Endodermal cell (in vitro differentiated cells): ENCODE measurements at regions not wholly inside any gene's neighbourhood (a gene's known extent, or its start where the extent isn't known, plus 50 kb on each side); places are given as distances from the start of the nearest gene placed in this dataset.

Experiments
- DNase-seq: peaks from one replicate; pipeline ENCODE4 v3.0.0-alpha.2; 2017
- H3K27ac ChIP-seq: 2 replicates; pipeline ENCODE4 v1.5.1; 2013; ENCODE audit warnings: mild to moderate bottlenecking, low read depth, low read length, moderate library complexity
- H3K27me3 ChIP-seq: 2 replicates; pipeline ENCODE4 v1.6.1; 2013; ENCODE audit warnings: mild to moderate bottlenecking, low read length, moderate library complexity; ENCODE audit not compliant: insufficient read depth, control insufficient read depth, poor library complexity, severe bottlenecking
- H3K36me3 ChIP-seq: 2 replicates; pipeline ENCODE4 v1.7.0; 2013; ENCODE audit warnings: mild to moderate bottlenecking, low read length, moderate library complexity; ENCODE audit not compliant: control insufficient read depth, insufficient read depth
- H3K4me1 ChIP-seq: one replicate; pipeline ENCODE4 v1.7.0; 2013; ENCODE audit warnings: low read length; ENCODE audit not compliant: control insufficient read depth, insufficient read depth
- H3K4me3 ChIP-seq: 2 replicates; pipeline ENCODE4 v1.5.1; 2013; ENCODE audit warnings: mild to moderate bottlenecking, low read length, moderate library complexity
- H3K9ac ChIP-seq: 2 replicates; pipeline ENCODE4 v1.6.1; 2013; ENCODE audit warnings: mild to moderate bottlenecking, low read length, moderate library complexity; ENCODE audit not compliant: poor library complexity, severe bottlenecking; ENCODE audit errors: extremely low read depth
- H3K9me3 ChIP-seq: 2 replicates; pipeline ENCODE4 v1.6.1; 2013; ENCODE audit warnings: mild to moderate bottlenecking, low read length, moderate library complexity; ENCODE audit not compliant: control insufficient read depth
- H3K27ac Mint-ChIP-seq: 2 replicates; pipeline ENCODE4 v1.8.0; 2020; ENCODE audit warnings: mixed read lengths
- H3K27me3 Mint-ChIP-seq: 2 replicates; pipeline ENCODE4 v1.8.0; 2021; ENCODE audit warnings: mild to moderate bottlenecking, mixed read lengths; ENCODE audit not compliant: insufficient read depth
- H3K36me3 Mint-ChIP-seq: 2 replicates; pipeline ENCODE4 v1.8.0; 2020; ENCODE audit warnings: low read depth, mixed read lengths
- H3K4me1 Mint-ChIP-seq: 2 replicates; pipeline ENCODE4 v1.8.0; 2020; ENCODE audit warnings: mixed read lengths
- H3K4me3 Mint-ChIP-seq: 2 replicates; pipeline ENCODE4 v1.8.0; 2020; ENCODE audit warnings: mild to moderate bottlenecking, moderate library complexity, mixed read lengths
- H3K9me3 Mint-ChIP-seq: 2 replicates; pipeline ENCODE4 v1.8.0; 2020; ENCODE audit warnings: mild to moderate bottlenecking, mixed read lengths
- CTCF ChIP-seq: fragments of 200-600 bp; sonication (generic); conservative IDR thresholded peaks from 2 replicates; pipeline ENCODE4 v1.5.0; 2021; ENCODE audit warnings: antibody characterized with exemption, mild to moderate bottlenecking
- WGBS, 2 experiments: methylation state at CpG; one replicate each; pipeline versions ENCODE4 v1.1.5 to v1.1.7; 2013; ENCODE audit warnings: missing lambda C conversion rate in 2 of 2, mixed read lengths in 1 of 2; ENCODE audit not compliant: insufficient coverage in 1 of 2, insufficient read length in 1 of 2; 5-methylcytosine and 5-hydroxymethylcytosine counted together

- Mint-ChIP-seq H3K27ac (no peak overlapping the region), H3K36me3 (peaks cover 3% of the 10 kb centered on the region), H3K4me3 (no peak overlapping the region), H3K9me3 (no peaks in the 10 kb centered on the region), H3K4me1 (peaks cover 30% of the 10 kb centered on the region), H3K27me3 (no peaks in the 10 kb centered on the region)
- no peak for DNase-seq
- Histone ChIP-seq H3K27me3 (no peaks in the 10 kb centered on the region), H3K27ac (no peak overlapping the region), H3K9ac (no peak overlapping the region), H3K4me3 (no peak overlapping the region), H3K9me3 (no peaks in the 10 kb centered on the region), H3K36me3 (no peaks in the 10 kb centered on the region), H3K4me1 (peaks cover 10% of the 10 kb centered on the region)
- TF ChIP-seq CTCF: no peak
- 89 to 92% methylated on average over 3 to 6 of the region's 6 CpGs for WGBS, 2 experiments
Measured at GRCh38 chr6:114407426-114408035, 64.7 kb upstream of the HS3ST5 start.

GRCh38 chr6:114404339-114404955 is 61.6 kb upstream of the HS3ST5 start:
- Histone ChIP-seq H3K4me1 (no peaks in the 10 kb centered on the region), H3K9me3 (no peaks in the 10 kb centered on the region), H3K27ac (no peak overlapping the region), H3K36me3 (no peaks in the 10 kb centered on the region), H3K9ac (no peak overlapping the region), H3K4me3 (no peak overlapping the region), H3K27me3 (no peaks in the 10 kb centered on the region)
- no peak overlapping the region for H3K4me3 Mint-ChIP-seq
- WGBS, 2 experiments: 84 to 89% methylated on average over 1 of the region's 1 CpG
- no peak overlapping the region for H3K27ac Mint-ChIP-seq
- DNase-seq: no peak
- TF ChIP-seq CTCF: no peak
- peaks cover 24% of the 10 kb centered on the region for H3K4me1 Mint-ChIP-seq
- peaks cover 7% of the 10 kb centered on the region for H3K36me3 Mint-ChIP-seq
- no peaks in the 10 kb centered on the region for H3K9me3 Mint-ChIP-seq
- H3K27me3 Mint-ChIP-seq: no peaks in the 10 kb centered on the region

- H3K27ac Mint-ChIP-seq: no peak overlapping the region
- no peaks in the 10 kb centered on the region for H3K27me3 Mint-ChIP-seq
- H3K4me3 Mint-ChIP-seq: no peak overlapping the region
- TF ChIP-seq CTCF: no peak
- Histone ChIP-seq H3K4me3 (no peak overlapping the region), H3K27ac (no peak overlapping the region), H3K36me3 (no peaks in the 10 kb centered on the region), H3K4me1 (no peaks in the 10 kb centered on the region), H3K9me3 (no peaks in the 10 kb centered on the region), H3K9ac (no peak overlapping the region), H3K27me3 (no peaks in the 10 kb centered on the region)
- 82% methylated on average over 1 of the region's 1 CpG; no CpG with 5 or more reads in 1 of the 2 experiments for WGBS, 2 experiments
- H3K36me3 Mint-ChIP-seq: peaks cover 7% of the 10 kb centered on the region
- no peaks in the 10 kb centered on the region for H3K9me3 Mint-ChIP-seq
- DNase-seq: no peak
- peaks cover 26% of the 10 kb centered on the region for H3K4me1 Mint-ChIP-seq
Measured at GRCh38 chr6:114403858-114404257, 61.0 kb upstream of the HS3ST5 start.
